Spinal cord (tissue), 9 donors: ENCODE measurements at regions not wholly inside any gene's neighbourhood (a gene's known extent, or its start where the extent isn't known, plus 50 kb on each side); places are given as distances from the start of the nearest gene placed in this dataset.
A peak's percentile ranks its signal among the peaks of the same experiment; 100 is the strongest.
"Not testable (repeated sequence)": the region's sequence is repeated elsewhere in the genome, so short reads cannot be mapped to it uniquely, and the experiment has no call there.

Source experiments
- DNase-seq, 6 donors: peaks; one replicate each; pipeline versions ENCODE4 v3.0.0 to v3.0.0-alpha.2; 2013 to 2015; ENCODE audit warnings: low spot score in 6 of 6, low read depth in 4 of 6
- H3K27ac ChIP-seq: one replicate; pipeline ENCODE4 v1.5.1; 2013; ENCODE audit warnings: low read depth, low read length, control low read depth
- H3K27me3 ChIP-seq: one replicate; pipeline ENCODE4 v1.6.1; 2013; ENCODE audit warnings: low read length; ENCODE audit not compliant: control insufficient read depth, insufficient read depth
- H3K36me3 ChIP-seq: one replicate; pipeline ENCODE4 v1.6.1; 2013; ENCODE audit warnings: low read length; ENCODE audit not compliant: control insufficient read depth, insufficient read depth
- H3K4me1 ChIP-seq: one replicate; pipeline ENCODE4 v1.6.1; 2013; ENCODE audit warnings: low read length; ENCODE audit not compliant: control insufficient read depth, insufficient read depth
- H3K4me3 ChIP-seq: one replicate; pipeline ENCODE4 v1.5.1; 2013; ENCODE audit warnings: low read depth, low read length, control low read depth
- H3K9me3 ChIP-seq: one replicate; pipeline ENCODE4 v1.6.1; 2013; ENCODE audit warnings: low read length; ENCODE audit not compliant: control insufficient read depth, insufficient read depth
- WGBS: methylation state at CpG from one replicate; pipeline ENCODE4 v1.1.5; 2013; ENCODE audit warnings: missing lambda C conversion rate; ENCODE audit not compliant: insufficient coverage; 5-methylcytosine and 5-hydroxymethylcytosine counted together
- donor health status: healthy.

DNA sequence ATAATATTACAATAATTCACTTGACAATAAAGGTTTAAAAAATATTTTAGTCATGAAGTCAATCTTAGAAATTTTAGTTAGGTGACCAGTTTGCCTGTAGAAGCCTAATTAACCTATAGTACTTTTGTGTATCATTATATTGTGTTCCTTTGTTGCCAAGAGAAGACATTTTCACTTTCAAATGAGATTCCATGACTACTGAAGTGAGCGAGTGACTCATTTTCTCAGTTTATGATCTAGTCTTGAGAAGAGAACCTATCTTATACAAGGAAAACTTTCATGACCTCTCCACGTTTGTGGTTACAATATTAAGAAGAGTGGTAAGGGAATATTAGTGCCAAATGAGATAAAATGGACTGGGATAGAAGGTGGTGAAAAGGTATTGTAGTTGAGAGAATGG, 423.9 kb upstream of the CHORDC1 start:
- Histone ChIP-seq H3K27ac (no peak overlapping the region), H3K4me1 (no peaks in the 10 kb centered on the region)
- WGBS: no CpG with 5 or more reads among the region's 2 CpGs

DNA sequence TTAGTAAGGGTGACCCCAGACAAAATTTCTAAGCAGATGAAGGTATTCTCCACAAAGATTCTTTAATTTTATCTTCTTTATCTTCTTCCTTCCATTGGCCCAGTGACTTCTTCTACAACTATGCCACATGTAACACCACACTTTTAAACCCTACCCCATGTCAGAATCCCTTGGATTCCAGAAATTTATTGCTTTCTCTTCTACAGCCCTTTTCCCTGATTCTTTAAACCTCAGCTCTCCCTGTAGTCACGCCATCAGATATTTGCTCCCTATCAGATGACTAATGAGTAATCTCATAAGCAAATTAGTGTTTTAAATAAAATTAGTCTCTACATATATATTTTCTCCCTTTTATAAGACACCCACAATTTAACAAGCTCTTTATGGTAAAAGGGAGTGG, 423.4 kb upstream of the CHORDC1 start:
- Histone ChIP-seq H3K9me3 (peaks cover 2% of the 10 kb centered on the region), H3K36me3 (no peaks in the 10 kb centered on the region), H3K4me1 (no peaks in the 10 kb centered on the region), H3K4me3 (no peak overlapping the region), H3K27me3 (no peaks in the 10 kb centered on the region), H3K27ac (no peak overlapping the region)
- WGBS: no CpG with 5 or more reads among the region's 1 CpG
- DNase-seq: no peak

More for the DNA sequence above, 423.9 kb upstream of the CHORDC1 start:
- H3K36me3 ChIP-seq: no peaks in the 10 kb centered on the region
- H3K4me3 ChIP-seq: no peak overlapping the region
- no peaks in the 10 kb centered on the region for H3K27me3 ChIP-seq
- H3K9me3 ChIP-seq: peaks cover 2% of the 10 kb centered on the region
- no peak for DNase-seq

DNA sequence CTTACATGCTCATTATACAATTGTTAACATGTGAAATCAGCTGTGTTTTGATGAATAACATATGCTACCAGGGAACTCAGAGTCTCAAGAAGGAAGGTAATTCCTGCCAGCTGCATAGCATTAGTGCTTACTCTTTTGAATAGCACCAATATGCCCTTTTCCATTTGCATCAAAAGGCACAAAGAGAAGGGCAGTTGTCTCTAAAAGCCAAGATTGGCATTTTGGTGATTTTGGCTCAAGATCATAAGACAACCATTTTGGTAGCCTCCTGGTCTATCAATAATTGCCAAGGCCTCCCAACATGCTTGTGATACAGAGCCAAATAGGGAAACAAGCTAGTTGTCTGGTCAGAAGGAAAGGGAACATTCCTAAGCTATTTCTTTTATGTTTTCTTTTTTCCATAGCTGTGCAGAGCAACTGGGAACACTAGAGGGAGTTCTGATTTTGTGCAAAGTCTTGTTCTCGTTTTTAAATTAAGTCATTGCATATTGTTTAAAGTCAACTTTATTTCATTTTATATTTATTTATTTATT, 416.7 kb upstream of the CHORDC1 start:
- Histone ChIP-seq H3K27me3 (no peaks in the 10 kb centered on the region), H3K4me3 (no peak overlapping the region), H3K4me1 (no peaks in the 10 kb centered on the region), H3K36me3 (no peaks in the 10 kb centered on the region), H3K9me3 (no peaks in the 10 kb centered on the region), H3K27ac (no peak overlapping the region)
- DNase-seq: peak; percentile 4 to 86 (median 18)
- WGBS: no CpG with 5 or more reads among the region's 1 CpG

DNA sequence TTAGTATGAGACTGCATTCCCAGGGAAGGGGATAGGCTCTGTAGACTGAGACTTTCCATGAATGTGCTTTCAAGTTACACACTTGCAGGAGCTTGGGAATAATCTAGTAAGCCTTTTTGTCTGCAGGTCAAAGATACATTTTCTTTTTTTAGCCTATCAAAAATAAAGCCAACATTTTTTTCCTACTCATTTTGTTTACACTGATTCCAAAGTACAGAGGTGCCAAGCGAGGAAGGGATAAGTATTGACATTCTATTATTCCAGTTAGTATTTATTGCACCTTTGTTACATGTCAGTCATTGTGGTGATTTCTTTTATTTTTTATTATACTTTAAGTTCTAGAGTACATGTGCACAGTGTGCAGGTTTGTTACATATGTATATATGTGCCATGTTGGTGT, 413.0 kb upstream of the CHORDC1 start:
- DNase-seq: no peak
- H3K36me3 ChIP-seq: no peaks in the 10 kb centered on the region
- H3K4me3 ChIP-seq: no peak overlapping the region
- no peaks in the 10 kb centered on the region for H3K27me3 ChIP-seq
- H3K9me3 ChIP-seq: no peaks in the 10 kb centered on the region
- WGBS: no CpG with 5 or more reads among the region's 1 CpG
- no peaks in the 10 kb centered on the region for H3K4me1 ChIP-seq
- no peak overlapping the region for H3K27ac ChIP-seq

DNA sequence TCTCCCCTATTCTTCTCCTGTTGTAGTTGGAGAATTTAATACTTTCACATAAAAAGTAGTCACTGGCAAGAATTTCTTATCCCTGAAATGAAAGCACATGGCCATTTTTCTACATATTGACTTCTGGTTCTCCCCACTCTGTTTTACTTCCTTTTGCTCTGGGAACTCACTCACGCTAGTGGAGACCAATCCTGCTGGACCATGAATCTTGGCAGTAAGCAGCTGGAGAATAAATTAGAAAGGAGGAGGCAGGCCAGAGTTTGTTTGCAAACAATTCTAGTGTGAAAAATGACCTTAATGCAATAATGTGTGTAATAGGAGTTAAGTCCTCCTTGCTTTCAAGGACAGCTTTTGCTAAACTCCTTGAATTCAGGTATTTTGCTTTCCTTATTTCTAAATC, 412.3 kb upstream of the CHORDC1 start:
- Histone ChIP-seq H3K9me3 (no peaks in the 10 kb centered on the region), H3K4me3 (no peak overlapping the region), H3K27ac (no peak overlapping the region), H3K36me3 (no peaks in the 10 kb centered on the region), H3K27me3 (no peaks in the 10 kb centered on the region), H3K4me1 (no peaks in the 10 kb centered on the region)
- 60% methylated on average over 1 of the region's 1 CpG for WGBS
- DNase-seq: peak in 1 of 6 donors; percentile 4

DNA sequence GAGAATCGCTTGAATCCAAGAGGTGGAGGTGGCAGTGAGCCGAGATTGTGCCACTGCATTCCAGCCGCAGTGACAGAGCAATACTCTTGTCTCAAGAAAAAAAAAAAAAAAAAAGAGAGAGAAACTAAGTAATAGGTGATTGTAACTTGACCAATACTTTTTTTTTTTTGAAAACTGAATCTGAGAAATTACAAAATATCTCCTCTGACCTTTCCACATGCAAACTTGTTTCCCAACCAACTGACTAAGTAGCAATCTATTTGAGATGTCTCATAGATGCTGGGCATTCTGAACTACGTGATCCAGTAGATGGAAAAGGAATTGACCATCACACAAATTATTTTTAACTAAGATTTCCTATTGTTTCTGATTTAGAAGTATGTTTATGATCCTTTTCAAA, 407.3 kb upstream of the CHORDC1 start:
- Histone ChIP-seq H3K9me3 (no peaks in the 10 kb centered on the region), H3K36me3 (no peaks in the 10 kb centered on the region), H3K27ac (no peak overlapping the region), H3K4me1 (no peaks in the 10 kb centered on the region), H3K27me3 (no peaks in the 10 kb centered on the region), H3K4me3 (no peak overlapping the region)
- WGBS: 100% methylated on average over 1 of the region's 4 CpGs
- no peak for DNase-seq

DNA sequence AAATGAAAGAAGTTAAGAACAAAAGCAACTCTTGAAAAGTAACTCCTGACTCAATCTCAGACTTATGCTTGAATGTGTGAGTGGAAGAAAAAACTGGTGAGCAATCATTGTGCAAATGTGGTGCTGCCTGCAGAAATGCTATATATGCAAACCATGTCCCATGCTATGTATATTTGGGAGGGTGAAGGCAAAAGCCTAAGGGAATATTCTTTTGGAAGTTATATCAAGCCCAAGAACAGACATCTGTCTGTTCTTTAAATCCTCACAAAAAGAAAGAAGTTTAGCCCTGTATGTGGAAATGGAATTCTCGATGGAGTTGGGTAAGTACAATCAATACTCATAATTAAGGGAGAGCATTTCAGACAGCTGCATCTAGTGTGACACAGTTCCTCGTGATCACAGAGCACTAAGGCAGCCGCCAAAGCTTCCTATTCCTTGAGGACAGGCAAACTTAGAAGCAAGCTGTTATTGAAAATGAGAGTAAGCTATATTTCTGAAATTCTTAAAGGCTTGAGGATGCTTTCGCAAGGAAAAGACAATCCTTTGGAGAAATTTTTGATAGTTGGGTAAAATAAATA, 406.5 kb upstream of the CHORDC1 start:
- WGBS: no CpG with 5 or more reads among the region's 4 CpGs
- Histone ChIP-seq H3K9me3 (no peaks in the 10 kb centered on the region), H3K27me3 (no peaks in the 10 kb centered on the region), H3K36me3 (no peaks in the 10 kb centered on the region), H3K27ac (no peak overlapping the region), H3K4me1 (no peaks in the 10 kb centered on the region), H3K4me3 (no peak overlapping the region)
- DNase-seq: peak in 1 of 6 donors; percentile 6

DNA sequence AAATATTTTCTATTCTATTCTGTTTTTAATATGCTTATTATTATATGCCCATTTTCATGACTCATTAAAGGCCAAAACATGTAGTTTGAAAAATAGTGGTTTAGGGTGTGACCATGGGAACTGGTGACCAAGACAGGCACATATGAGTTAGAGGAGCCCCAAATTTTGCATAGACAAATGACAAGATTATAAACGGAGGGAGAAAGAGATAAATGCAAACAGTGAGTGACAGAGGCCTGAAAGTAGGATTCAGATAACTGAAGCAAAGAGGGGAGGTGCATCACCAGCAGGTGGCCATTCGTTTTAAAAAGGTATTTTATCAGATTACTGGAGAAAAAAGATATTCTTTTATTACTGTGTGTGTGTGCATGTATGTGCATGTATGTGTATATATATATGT, 391.5 kb upstream of the CHORDC1 start:
- Histone ChIP-seq H3K36me3 (no peaks in the 10 kb centered on the region), H3K9me3 (no peaks in the 10 kb centered on the region), H3K27me3 (no peaks in the 10 kb centered on the region), H3K4me1 (no peaks in the 10 kb centered on the region), H3K4me3 (no peak overlapping the region), H3K27ac (no peak overlapping the region)
- 94% methylated on average over 2 of the region's 2 CpGs for WGBS
- no peak for DNase-seq

DNA sequence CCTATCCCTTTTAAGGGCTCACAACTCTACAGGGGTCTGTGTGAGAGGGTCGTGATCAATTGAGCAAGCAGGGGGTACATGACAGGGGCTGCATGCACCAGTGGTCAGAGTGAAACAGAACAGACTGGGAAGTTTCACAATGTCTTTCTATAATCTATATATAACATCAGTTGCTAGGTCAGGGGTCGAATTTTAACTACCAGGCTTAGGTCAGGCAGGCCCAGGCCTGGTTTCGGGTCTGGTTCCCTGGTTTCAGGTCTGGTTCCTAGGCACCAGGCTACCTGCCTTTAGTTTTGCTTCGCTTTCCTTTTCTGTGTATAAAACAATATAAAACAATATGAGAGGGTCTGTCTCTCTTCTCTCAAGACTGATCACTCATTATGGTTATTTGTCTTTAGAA, 390.2 kb upstream of the CHORDC1 start:
- not testable (repeated sequence) for H3K36me3 ChIP-seq, H3K4me1 ChIP-seq, H3K4me3 ChIP-seq, H3K9me3 ChIP-seq, DNase-seq, H3K27me3 ChIP-seq, H3K27ac ChIP-seq
- 80% methylated on average over 2 of the region's 4 CpGs for WGBS

DNA sequence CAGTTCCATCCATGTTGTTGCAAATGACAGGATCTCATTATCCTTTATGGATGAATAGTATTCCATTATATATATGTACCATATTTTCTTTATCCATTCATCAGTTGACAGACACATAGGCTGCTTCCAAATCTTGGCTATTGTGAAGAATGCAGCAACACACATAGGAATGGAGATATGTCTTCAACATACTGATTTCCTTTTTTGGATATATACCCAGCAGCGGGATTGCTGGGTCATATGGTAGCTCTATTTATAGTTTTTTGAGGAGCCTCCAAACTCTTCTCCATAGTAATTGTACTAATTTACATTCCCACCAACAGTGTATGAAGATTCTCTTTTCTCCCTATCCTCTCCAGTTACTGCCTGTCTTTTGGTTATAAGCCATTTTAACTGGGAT, 383.9 kb upstream of the CHORDC1 start:
- H3K4me1 ChIP-seq: no peaks in the 10 kb centered on the region
- no peaks in the 10 kb centered on the region for H3K27me3 ChIP-seq
- H3K9me3 ChIP-seq: no peaks in the 10 kb centered on the region
- H3K4me3 ChIP-seq: no peak overlapping the region
- DNase-seq: peak in 1 of 6 donors; percentile 69
- no peak overlapping the region for H3K27ac ChIP-seq
- no CpG with 5 or more reads among the region's 1 CpG for WGBS
- H3K36me3 ChIP-seq: no peaks in the 10 kb centered on the region
